ENCODE measurements at regions not wholly inside any gene's neighbourhood (a gene's known extent, or its start where the extent isn't known, plus 50 kb on each side); places are given as distances from the start of the nearest gene placed in this dataset.

- TF ChIP-seq, protein P1, sequence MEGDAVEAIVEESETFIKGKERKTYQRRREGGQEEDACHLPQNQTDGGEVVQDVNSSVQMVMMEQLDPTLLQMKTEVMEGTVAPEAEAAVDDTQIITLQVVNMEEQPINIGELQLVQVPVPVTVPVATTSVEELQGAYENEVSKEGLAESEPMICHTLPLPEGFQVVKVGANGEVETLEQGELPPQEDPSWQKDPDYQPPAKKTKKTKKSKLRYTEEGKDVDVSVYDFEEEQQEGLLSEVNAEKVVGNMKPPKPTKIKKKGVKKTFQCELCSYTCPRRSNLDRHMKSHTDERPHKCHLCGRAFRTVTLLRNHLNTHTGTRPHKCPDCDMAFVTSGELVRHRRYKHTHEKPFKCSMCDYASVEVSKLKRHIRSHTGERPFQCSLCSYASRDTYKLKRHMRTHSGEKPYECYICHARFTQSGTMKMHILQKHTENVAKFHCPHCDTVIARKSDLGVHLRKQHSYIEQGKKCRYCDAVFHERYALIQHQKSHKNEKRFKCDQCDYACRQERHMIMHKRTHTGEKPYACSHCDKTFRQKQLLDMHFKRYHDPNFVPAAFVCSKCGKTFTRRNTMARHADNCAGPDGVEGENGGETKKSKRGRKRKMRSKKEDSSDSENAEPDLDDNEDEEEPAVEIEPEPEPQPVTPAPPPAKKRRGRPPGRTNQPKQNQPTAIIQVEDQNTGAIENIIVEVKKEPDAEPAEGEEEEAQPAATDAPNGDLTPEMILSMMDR (IDR thresholded peaks at IDR 0.05; ENCODE audit: insufficient read depth, low read length) = no peak
- TF ChIP-seq REST (IDR thresholded peaks at IDR 0.05; ENCODE audit: insufficient replicate concordance, low read depth) (no peak), POLR2AphosphoS5 (IDR thresholded peaks at IDR 0.05; ENCODE audit: low read depth) (no peak), SPI1 (IDR thresholded peaks at IDR 0.05; ENCODE audit: borderline replicate concordance, low read depth) (no peak), GABPA (IDR thresholded peaks at IDR 0.05; ENCODE audit: low read depth) (no peak)
- Histone ChIP-seq H3K4me3 (replicated peaks; ENCODE audit: insufficient read depth, low read length) (no peak overlapping the region), H3K27ac (replicated peaks) (no peak overlapping the region), H3K27me3 (ENCODE audit: insufficient read depth, poor library complexity, severe bottlenecking) (no peaks in the 10 kb centered on the region)
- DNase-seq (ENCODE audit: low read depth in 1 of 2, low spot score in 1 of 2) = no peak
These were observed 96.5 kb downstream of the ALDH8A1 start for GRCh38 chr6:134853111-134854055.

DNA sequence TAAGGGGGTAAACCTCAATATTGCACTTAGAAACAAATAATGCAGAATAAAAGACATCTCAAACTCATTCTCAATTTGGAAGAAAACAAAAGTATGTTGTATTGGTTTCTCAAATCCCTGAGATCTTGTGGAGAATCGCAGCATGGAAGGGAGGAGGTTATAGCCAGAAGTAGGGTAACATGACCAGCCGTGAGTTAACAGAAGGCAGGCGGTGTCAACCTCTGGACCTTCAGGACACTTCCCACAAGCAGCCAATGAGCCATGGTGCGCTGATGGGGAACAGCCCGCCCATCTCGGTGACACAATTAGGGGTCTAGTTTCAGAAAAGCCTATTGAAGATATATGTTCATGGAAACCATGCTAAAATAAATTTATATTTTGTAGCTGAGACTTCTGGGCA is 98.4 kb downstream of the ALDH8A1 start:
- peaks cover 2% of the 10 kb centered on the region for H3K27me3 ChIP-seq (ENCODE audit: insufficient read depth, poor library complexity, severe bottlenecking)
- TF ChIP-seq REST (IDR thresholded peaks at IDR 0.05; ENCODE audit: insufficient replicate concordance, low read depth) = no peak
- TF ChIP-seq POLR2AphosphoS5 (IDR thresholded peaks at IDR 0.05; ENCODE audit: low read depth) = no peak
- TF ChIP-seq, protein P1 (IDR thresholded peaks at IDR 0.05; ENCODE audit: insufficient read depth, low read length) = no peak
- TF ChIP-seq GABPA (IDR thresholded peaks at IDR 0.05; ENCODE audit: low read depth) = no peak
- no peak for TF ChIP-seq SPI1 (IDR thresholded peaks at IDR 0.05; ENCODE audit: borderline replicate concordance, low read depth)

DNA sequence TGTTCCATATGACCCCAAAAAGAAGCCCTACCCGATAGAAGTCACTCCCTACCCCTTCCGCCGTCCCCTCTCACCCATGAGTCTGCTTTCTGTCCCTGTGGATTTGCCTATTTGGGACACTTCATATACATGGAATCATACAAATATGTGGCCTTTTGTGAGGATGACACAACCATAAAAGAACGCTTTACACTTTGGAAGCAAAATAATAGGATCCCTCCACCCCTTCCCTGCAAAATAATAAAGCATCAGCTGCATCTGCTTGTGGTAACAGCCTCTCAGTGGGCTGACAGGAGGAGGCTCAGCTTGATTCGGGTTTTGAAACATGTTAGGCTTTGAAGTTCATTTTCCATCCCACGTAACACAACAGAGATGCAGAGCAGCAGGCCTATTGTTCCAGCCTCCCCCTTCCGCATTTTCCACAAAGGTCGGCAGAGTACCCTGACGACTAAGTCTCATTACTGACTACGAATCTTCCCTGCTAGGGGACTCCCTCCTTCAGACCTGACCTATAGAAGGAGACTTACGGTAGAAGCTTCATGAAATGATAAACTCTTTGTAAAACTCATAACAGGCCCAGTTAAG is 99.1 kb downstream of the ALDH8A1 start:
- Histone ChIP-seq H3K27ac (replicated peaks) (no peak overlapping the region), H3K4me3 (replicated peaks; ENCODE audit: insufficient read depth, low read length) (no peak overlapping the region), H3K27me3 (ENCODE audit: insufficient read depth, poor library complexity, severe bottlenecking) (peaks cover 2% of the 10 kb centered on the region)
- no peak for TF ChIP-seq GABPA (IDR thresholded peaks at IDR 0.05; ENCODE audit: low read depth)
- no peak for TF ChIP-seq REST (IDR thresholded peaks at IDR 0.05; ENCODE audit: insufficient replicate concordance, low read depth)
- TF ChIP-seq SPI1 (IDR thresholded peaks at IDR 0.05; ENCODE audit: borderline replicate concordance, low read depth) = no peak
- no peak for TF ChIP-seq POLR2AphosphoS5 (IDR thresholded peaks at IDR 0.05; ENCODE audit: low read depth)
- DNase-seq (ENCODE audit: low read depth in 1 of 2, low spot score in 1 of 2) = no peak

More for the DNA sequence above, 98.4 kb downstream of the ALDH8A1 start:
- Histone ChIP-seq H3K27ac (replicated peaks) (no peak overlapping the region), H3K4me3 (replicated peaks; ENCODE audit: insufficient read depth, low read length) (no peak overlapping the region)
- no peak for DNase-seq (ENCODE audit: low read depth in 1 of 2, low spot score in 1 of 2)

Data from HL-60 (cell line).